A673 (cell line): ENCODE measurements at regions not wholly inside any gene's neighbourhood (a gene's known extent, or its start where the extent isn't known, plus 50 kb on each side); places are given as distances from the start of the nearest gene placed in this dataset.

Source experiments
- BruUV-seq: library from RNA; stranded (reverse); fragments of 400-500 nt; replicated peaks from 2 replicates; lab custom pipeline; 2021; lab: Mats Ljungman, UMichigan
- CTCF ChIA-PET: fragments of 300-600 bp; sonication (Branson Sonifier 250); formaldehyde crosslinking; loops from one replicate; lab custom pipeline; 2022; ENCODE audit warnings: antibody characterized with exemption; lab: Charles Lee
- POLR2A ChIA-PET: fragments of 300-600 bp; sonication (Branson Sonifier 250); formaldehyde crosslinking; loops from one replicate; lab custom pipeline; 2022; ENCODE audit warnings: antibody characterized with exemption; ENCODE audit not compliant: low non-redundant PET; lab: Charles Lee
- DNase-seq: peaks from one replicate; pipeline ENCODE4 v3.0.0-alpha.2; 2015; ENCODE audit warnings: low spot score
- H3K27ac ChIP-seq: fragments of 200-600 bp; sonication (generic); 2 replicates; pipeline ENCODE4 v1.5.1; 2016; ENCODE audit warnings: mixed run types, low read depth, mild to moderate bottlenecking, mixed read lengths, antibody characterized with exemption, low read length; ENCODE audit not compliant: poor library complexity, severe bottlenecking
- H3K27me3 ChIP-seq: fragments of 200-600 bp; sonication (generic); replicated peaks from 2 replicates; pipeline ENCODE4 v1.6.1; 2017; ENCODE audit warnings: mixed run types, low read depth, mild to moderate bottlenecking, mixed read lengths, antibody characterized with exemption, low read length; ENCODE audit not compliant: insufficient read depth, poor library complexity
- H3K36me3 ChIP-seq: fragments of 200-600 bp; sonication (generic); 2 replicates; pipeline ENCODE4 v1.6.1; 2016; ENCODE audit warnings: mixed run types, mild to moderate bottlenecking, mixed read lengths, antibody characterized with exemption, low read length; ENCODE audit not compliant: insufficient read depth, poor library complexity, severe bottlenecking
- H3K4me1 ChIP-seq: fragments of 200-600 bp; sonication (generic); 2 replicates; pipeline ENCODE4 v1.6.1; 2017; ENCODE audit warnings: mixed run types, mild to moderate bottlenecking, mixed read lengths, antibody characterized with exemption, low read length; ENCODE audit not compliant: insufficient read depth, poor library complexity, severe bottlenecking
- H3K4me3 ChIP-seq: fragments of 200-600 bp; sonication (generic); 2 replicates; pipeline ENCODE4 v1.5.1; 2016; ENCODE audit warnings: low read depth, mixed run types, mild to moderate bottlenecking, mixed read lengths, low read length; ENCODE audit not compliant: poor library complexity, severe bottlenecking
- H3K9me3 ChIP-seq: fragments of 200-600 bp; sonication (generic); 2 replicates; pipeline ENCODE4 v1.6.1; 2016; ENCODE audit warnings: mixed run types, low read depth, mild to moderate bottlenecking, mixed read lengths, antibody characterized with exemption, low read length; ENCODE audit not compliant: poor library complexity, severe bottlenecking
- EZH2 ChIP-seq: fragments of 200-600 bp; sonication (generic); IDR thresholded peaks from 2 replicates; pipeline ENCODE4 v1.6.1; 2017; ENCODE audit warnings: borderline replicate concordance, low read depth, mild to moderate bottlenecking, mixed read lengths, antibody characterized with exemption, low read length; ENCODE audit not compliant: poor library complexity, severe bottlenecking
- intact Hi-C: fragments of 100-400 bp; cut with micrococcal nuclease; formaldehyde crosslinking; loops from one replicate; pipeline ENCODE4 v1.10.0; 2022; ENCODE audit not compliant: unreplicated experiment
- TF ChIP-seq, protein P1 (sequence below): fragments of 300-800, 200-600 bp; sonication (generic); conservative IDR thresholded peaks from 2 replicates; pipeline ENCODE4 v1.5.1; 2017; ENCODE audit warnings: low read depth, mild to moderate bottlenecking, antibody characterized with exemption, low read length, moderate library complexity, mixed read lengths

- ChIA-PET CTCF (no interaction called here), POLR2A (no interaction called here)
- Histone ChIP-seq H3K9me3 (no peaks in the 10 kb centered on the region), H3K4me1 (no peaks in the 10 kb centered on the region), H3K4me3 (no peak overlapping the region), H3K36me3 (no peaks in the 10 kb centered on the region), H3K27ac (no peak overlapping the region), H3K27me3 (peaks cover 4% of the 10 kb centered on the region)
- BruUV-seq, result no TSS peak
- no peak for DNase-seq
- TF ChIP-seq, protein P1, sequence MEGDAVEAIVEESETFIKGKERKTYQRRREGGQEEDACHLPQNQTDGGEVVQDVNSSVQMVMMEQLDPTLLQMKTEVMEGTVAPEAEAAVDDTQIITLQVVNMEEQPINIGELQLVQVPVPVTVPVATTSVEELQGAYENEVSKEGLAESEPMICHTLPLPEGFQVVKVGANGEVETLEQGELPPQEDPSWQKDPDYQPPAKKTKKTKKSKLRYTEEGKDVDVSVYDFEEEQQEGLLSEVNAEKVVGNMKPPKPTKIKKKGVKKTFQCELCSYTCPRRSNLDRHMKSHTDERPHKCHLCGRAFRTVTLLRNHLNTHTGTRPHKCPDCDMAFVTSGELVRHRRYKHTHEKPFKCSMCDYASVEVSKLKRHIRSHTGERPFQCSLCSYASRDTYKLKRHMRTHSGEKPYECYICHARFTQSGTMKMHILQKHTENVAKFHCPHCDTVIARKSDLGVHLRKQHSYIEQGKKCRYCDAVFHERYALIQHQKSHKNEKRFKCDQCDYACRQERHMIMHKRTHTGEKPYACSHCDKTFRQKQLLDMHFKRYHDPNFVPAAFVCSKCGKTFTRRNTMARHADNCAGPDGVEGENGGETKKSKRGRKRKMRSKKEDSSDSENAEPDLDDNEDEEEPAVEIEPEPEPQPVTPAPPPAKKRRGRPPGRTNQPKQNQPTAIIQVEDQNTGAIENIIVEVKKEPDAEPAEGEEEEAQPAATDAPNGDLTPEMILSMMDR, result no peak
- no peak for TF ChIP-seq EZH2
- intact Hi-C loops, result loop anchor here (10.0 kb wide), 1 partner anchor 302 kb away; no protein-coding TSS in a partner anchor
These were observed 235.6 kb downstream of the EDEM1 start for GRCh38 chr3:5423076-5423475.

- peaks cover 4% of the 10 kb centered on the region for H3K27me3 ChIP-seq
- no peak overlapping the region for H3K4me3 ChIP-seq
- no TSS peak for BruUV-seq
- ChIA-PET CTCF (no interaction called here), POLR2A (no interaction called here)
- no peak overlapping the region for H3K27ac ChIP-seq
- intact Hi-C loops, result loop anchor here (10.0 kb wide), 1 partner anchor 301 kb away; no protein-coding TSS in a partner anchor
- no peaks in the 10 kb centered on the region for H3K36me3 ChIP-seq
- no peaks in the 10 kb centered on the region for H3K9me3 ChIP-seq
- no peak for DNase-seq
- TF ChIP-seq EZH2, result no peak
- TF ChIP-seq, protein P1, result no peak
- no peaks in the 10 kb centered on the region for H3K4me1 ChIP-seq
These were observed 236.0 kb downstream of the EDEM1 start for GRCh38 chr3:5423523-5423922.

DNA sequence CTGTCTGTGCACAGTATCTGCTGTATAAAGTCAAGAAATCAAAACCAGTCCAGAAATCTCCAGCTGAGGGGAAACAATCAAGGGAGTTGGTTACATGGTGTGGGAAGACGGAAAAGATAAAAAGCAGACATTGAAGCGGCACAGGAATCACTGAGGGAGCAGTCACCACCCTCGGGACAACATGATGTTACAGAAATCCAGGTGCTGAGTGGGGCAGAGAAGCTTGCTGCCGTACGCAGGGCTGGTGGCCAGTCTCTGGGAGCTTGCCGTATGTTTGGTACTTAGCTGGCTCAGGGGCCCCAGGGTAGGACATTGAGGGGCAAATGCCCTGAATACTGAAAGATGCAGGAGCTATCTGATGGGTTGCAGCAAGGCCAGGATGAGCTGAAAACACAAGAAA, 237.9 kb downstream of the EDEM1 start:
- no peaks in the 10 kb centered on the region for H3K36me3 ChIP-seq
- ChIA-PET POLR2A (no interaction called here), CTCF (interaction anchor here (0.6 kb wide), 1 partner anchor 1277 kb away, joined by 11 read pairs; no protein-coding TSS in a partner anchor)
- no peaks in the 10 kb centered on the region for H3K9me3 ChIP-seq
- no peaks in the 10 kb centered on the region for H3K4me1 ChIP-seq
- TF ChIP-seq EZH2, result no peak
- TF ChIP-seq, protein P1, result no peak
- H3K27ac ChIP-seq, result no peak overlapping the region
- no peak overlapping the region for H3K4me3 ChIP-seq
- BruUV-seq, result no TSS peak
- no peak for DNase-seq
- intact Hi-C loops, result loop anchor here (10.0 kb wide), 1 partner anchor 299 kb away; no protein-coding TSS in a partner anchor
- H3K27me3 ChIP-seq, result no peaks in the 10 kb centered on the region
